ENCODE measurements at regions not wholly inside any gene's neighbourhood (a gene's known extent, or its start where the extent isn't known, plus 50 kb on each side); places are given as distances from the start of the nearest gene placed in this dataset.

GRCh38 chr13:72181661-72182060 lies 314.7 kb upstream of the DACH1 start:
- Histone ChIP-seq H3K4me3 (replicated peaks; ENCODE audit: insufficient read depth, low read length) (no peak overlapping the region), H3K27me3 (ENCODE audit: insufficient read depth, poor library complexity, severe bottlenecking) (no peaks in the 10 kb centered on the region), H3K27ac (replicated peaks) (no peak overlapping the region)
- no peak for DNase-seq (ENCODE audit: low read depth in 1 of 2, low spot score in 1 of 2)
- no peak for TF ChIP-seq SPI1 (IDR thresholded peaks at IDR 0.05; ENCODE audit: borderline replicate concordance, low read depth)
- TF ChIP-seq CTCF (IDR thresholded peaks at IDR 0.05; ENCODE audit: insufficient read depth, low read length), result no peak
- TF ChIP-seq POLR2AphosphoS5 (IDR thresholded peaks at IDR 0.05; ENCODE audit: low read depth), result no peak
- no peak for TF ChIP-seq GABPA (IDR thresholded peaks at IDR 0.05; ENCODE audit: low read depth)
- no peak for TF ChIP-seq REST (IDR thresholded peaks at IDR 0.05; ENCODE audit: insufficient replicate concordance, low read depth)

GRCh38 chr13:72180253-72180952 lies 313.4 kb upstream of the DACH1 start:
- H3K27ac ChIP-seq (replicated peaks), result no peak overlapping the region
- TF ChIP-seq GABPA (IDR thresholded peaks at IDR 0.05; ENCODE audit: low read depth) (no peak), POLR2AphosphoS5 (IDR thresholded peaks at IDR 0.05; ENCODE audit: low read depth) (no peak), SPI1 (IDR thresholded peaks at IDR 0.05; ENCODE audit: borderline replicate concordance, low read depth) (no peak), REST (IDR thresholded peaks at IDR 0.05; ENCODE audit: insufficient replicate concordance, low read depth) (no peak), CTCF (IDR thresholded peaks at IDR 0.05; ENCODE audit: insufficient read depth, low read length) (no peak)
- no peak for DNase-seq (ENCODE audit: low read depth in 1 of 2, low spot score in 1 of 2)
- no peak overlapping the region for H3K4me3 ChIP-seq (replicated peaks; ENCODE audit: insufficient read depth, low read length)
- H3K27me3 ChIP-seq (ENCODE audit: insufficient read depth, poor library complexity, severe bottlenecking), result no peaks in the 10 kb centered on the region

- no peaks in the 10 kb centered on the region for H3K27me3 ChIP-seq (ENCODE audit: insufficient read depth, poor library complexity, severe bottlenecking)
- TF ChIP-seq REST (IDR thresholded peaks at IDR 0.05; ENCODE audit: insufficient replicate concordance, low read depth) (no peak), CTCF (IDR thresholded peaks at IDR 0.05; ENCODE audit: insufficient read depth, low read length) (no peak), POLR2AphosphoS5 (IDR thresholded peaks at IDR 0.05; ENCODE audit: low read depth) (no peak), GABPA (IDR thresholded peaks at IDR 0.05; ENCODE audit: low read depth) (no peak), SPI1 (IDR thresholded peaks at IDR 0.05; ENCODE audit: borderline replicate concordance, low read depth) (no peak)
- no peak for DNase-seq (ENCODE audit: low read depth in 1 of 2, low spot score in 1 of 2)
- H3K4me3 ChIP-seq (replicated peaks; ENCODE audit: insufficient read depth, low read length), result no peak overlapping the region
- H3K27ac ChIP-seq (replicated peaks), result no peak overlapping the region
Observed at GRCh38 chr13:72174549-72174948, 307.5 kb upstream of the DACH1 start.
